Bronchial epithelial cell (primary cell): ENCODE measurements at regions not wholly inside any gene's neighbourhood (a gene's known extent, or its start where the extent isn't known, plus 50 kb on each side); places are given as distances from the start of the nearest gene placed in this dataset.

Source experiments
- DNase-seq: peaks from one replicate; pipeline ENCODE4 v3.0.0-alpha.2; 2010; ENCODE audit warnings: low read depth
- FAIRE-seq: peaks from 2 replicates; lab custom pipeline; 2011; peaks lifted over from hg19 to GRCh38; lab: Jason Lieb, UNC
- H3K27me3 ChIP-seq: 2 replicates; pipeline ENCODE4 v1.5.1; 2011; ENCODE audit warnings: low read length; ENCODE audit not compliant: control insufficient read depth, insufficient read depth
- H3K36me3 ChIP-seq: 2 replicates; pipeline ENCODE4 v1.5.1; 2011; ENCODE audit warnings: low read length; ENCODE audit not compliant: control insufficient read depth, insufficient read depth
- H3K4me3 ChIP-seq: 2 replicates; pipeline ENCODE4 v1.5.1; 2011; ENCODE audit warnings: mild to moderate bottlenecking, low read depth, low read length, control low read depth
- TF ChIP-seq, protein P1 (sequence below): IDR thresholded peaks from 2 replicates; pipeline ENCODE4 v1.5.1; 2011; ENCODE audit warnings: mild to moderate bottlenecking, moderate library complexity, low read length, control low read depth, inconsistent platforms; ENCODE audit not compliant: insufficient read depth, severe bottlenecking

DNA sequence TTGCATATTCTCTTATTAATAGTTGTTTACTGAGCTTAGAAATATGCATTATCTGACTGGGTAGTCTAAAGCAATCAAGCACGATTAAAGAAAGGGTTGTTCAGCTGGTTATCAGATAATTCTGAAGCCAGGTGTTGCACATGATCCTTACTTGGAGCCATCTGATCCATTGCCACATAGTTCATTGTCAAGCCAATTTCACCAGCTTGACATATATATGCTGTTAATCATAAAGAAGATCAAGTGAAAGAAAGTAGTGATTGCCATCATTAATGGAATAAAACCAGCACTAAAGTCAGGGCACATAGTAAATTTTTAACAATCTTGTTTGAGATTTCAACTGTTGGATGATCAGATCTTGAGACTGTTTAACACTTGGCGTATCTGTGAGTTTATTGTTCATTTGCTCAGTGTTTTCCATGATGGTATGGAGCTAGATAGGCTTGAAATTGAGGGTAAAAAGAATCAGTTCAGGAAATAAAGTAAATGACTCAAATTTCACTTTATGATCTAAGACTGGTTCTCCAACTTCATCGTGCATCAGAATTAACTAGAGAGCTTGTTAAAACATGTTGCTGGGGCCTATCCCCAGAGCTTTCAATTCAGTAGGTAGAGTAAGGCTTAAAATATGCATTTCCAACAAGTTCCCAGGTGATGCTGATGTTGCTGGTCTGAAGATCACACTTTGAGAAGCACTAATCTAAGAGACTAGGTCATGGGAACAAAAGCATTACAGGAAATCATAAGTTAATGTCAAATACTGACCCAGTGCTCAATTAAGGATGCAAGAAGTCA, 539.6 kb downstream of the SATB2 start:
- FAIRE-seq (no peak), DNase-seq (peak; percentile 81)
- H3K36me3 ChIP-seq = no peaks in the 10 kb centered on the region
- TF ChIP-seq, protein P1, sequence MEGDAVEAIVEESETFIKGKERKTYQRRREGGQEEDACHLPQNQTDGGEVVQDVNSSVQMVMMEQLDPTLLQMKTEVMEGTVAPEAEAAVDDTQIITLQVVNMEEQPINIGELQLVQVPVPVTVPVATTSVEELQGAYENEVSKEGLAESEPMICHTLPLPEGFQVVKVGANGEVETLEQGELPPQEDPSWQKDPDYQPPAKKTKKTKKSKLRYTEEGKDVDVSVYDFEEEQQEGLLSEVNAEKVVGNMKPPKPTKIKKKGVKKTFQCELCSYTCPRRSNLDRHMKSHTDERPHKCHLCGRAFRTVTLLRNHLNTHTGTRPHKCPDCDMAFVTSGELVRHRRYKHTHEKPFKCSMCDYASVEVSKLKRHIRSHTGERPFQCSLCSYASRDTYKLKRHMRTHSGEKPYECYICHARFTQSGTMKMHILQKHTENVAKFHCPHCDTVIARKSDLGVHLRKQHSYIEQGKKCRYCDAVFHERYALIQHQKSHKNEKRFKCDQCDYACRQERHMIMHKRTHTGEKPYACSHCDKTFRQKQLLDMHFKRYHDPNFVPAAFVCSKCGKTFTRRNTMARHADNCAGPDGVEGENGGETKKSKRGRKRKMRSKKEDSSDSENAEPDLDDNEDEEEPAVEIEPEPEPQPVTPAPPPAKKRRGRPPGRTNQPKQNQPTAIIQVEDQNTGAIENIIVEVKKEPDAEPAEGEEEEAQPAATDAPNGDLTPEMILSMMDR = no peak
- H3K27me3 ChIP-seq = no peaks in the 10 kb centered on the region
- H3K4me3 ChIP-seq = no peak overlapping the region

DNA sequence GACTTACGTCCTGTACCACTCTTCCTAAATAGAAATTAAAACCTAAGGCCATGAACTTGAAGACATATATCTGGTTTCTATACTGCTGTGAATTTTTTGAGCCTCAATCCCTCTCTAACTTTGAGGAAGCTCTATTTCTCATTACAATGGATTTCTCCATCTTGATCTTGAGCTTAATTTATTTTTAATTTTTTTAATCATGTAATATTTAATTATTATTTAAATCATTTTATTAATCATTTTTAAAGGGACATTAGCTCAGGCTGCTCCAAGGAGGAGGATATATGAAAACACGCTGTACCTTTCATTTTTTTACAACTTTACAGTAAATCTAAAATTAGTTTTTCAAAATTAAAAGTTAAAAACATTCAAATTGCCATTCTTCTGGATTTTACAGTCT, 540.5 kb downstream of the SATB2 start:
- Histone ChIP-seq H3K36me3 (no peaks in the 10 kb centered on the region), H3K27me3 (no peaks in the 10 kb centered on the region), H3K4me3 (no peak overlapping the region)
- TF ChIP-seq, protein P1 = no peak
- FAIRE-seq (no peak), DNase-seq (no peak)

DNA sequence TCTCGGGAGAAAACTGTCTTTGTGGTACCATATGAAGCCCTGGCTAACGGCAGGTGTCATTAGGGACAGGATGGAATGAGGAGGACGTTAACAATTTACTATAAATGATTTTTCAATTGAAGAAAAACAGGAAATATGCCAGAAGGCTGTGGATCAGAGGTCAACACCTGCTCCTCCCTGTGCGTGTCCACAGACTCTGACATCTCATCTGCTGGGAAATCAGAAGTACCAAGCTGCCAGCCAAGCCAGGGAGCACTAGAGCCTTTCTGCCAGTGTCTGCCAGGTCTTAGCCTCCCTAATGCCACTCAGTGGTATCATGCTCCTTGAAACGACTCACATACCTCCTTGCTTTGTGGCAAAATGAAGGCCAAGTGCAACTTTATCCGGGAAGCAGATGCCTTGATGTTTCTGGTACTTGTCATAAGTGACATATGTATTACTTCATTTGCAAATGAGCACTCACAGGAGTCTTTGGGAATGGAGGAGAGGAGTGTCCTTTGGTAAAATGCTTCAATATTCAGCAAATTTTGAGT, 541.1 kb downstream of the SATB2 start:
- FAIRE-seq (no peak), DNase-seq (no peak)
- H3K27me3 ChIP-seq = no peaks in the 10 kb centered on the region
- H3K36me3 ChIP-seq = no peaks in the 10 kb centered on the region
- TF ChIP-seq, protein P1 = no peak
- H3K4me3 ChIP-seq = no peak overlapping the region

DNA sequence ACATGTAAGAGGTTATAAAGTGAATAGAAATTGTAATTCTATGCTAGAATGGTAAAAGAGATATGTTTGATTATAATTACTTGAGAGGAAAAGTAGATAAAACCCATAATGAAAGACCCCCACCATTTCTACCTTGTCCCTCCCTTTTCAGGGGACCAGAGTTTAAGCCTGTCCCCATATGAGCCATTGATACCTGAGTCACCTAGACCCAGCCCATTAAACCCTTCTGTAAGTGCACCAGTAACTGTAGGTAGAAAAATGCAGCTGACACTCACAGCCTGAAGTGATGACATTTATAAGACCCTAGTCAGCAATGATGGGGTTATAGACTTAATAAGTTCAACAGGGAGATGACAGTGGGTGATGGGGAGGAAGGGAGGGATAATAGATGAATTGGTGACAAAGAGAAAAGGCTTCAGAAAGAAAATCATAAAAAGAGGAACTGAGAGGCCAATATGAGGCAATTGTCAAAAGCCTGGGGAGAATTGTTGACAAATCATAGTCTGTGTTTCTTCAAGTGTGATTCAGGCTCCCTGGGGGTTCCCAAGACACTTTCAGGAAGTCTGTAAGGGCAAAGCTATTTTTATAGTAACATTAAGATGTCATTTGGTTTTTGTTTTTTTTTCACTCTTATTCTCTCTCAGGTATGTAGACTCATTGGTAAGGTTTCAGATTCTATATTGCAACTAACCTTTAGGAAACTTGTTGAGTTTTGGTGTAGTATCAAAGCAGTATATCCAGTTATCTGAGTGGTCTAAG, 544.2 kb downstream of the SATB2 start:
- no peak overlapping the region for H3K4me3 ChIP-seq
- no peaks in the 10 kb centered on the region for H3K27me3 ChIP-seq
- no peak for FAIRE-seq
- DNase-seq = peak; percentile 23
- TF ChIP-seq, protein P1 = no peak
- no peaks in the 10 kb centered on the region for H3K36me3 ChIP-seq

DNA sequence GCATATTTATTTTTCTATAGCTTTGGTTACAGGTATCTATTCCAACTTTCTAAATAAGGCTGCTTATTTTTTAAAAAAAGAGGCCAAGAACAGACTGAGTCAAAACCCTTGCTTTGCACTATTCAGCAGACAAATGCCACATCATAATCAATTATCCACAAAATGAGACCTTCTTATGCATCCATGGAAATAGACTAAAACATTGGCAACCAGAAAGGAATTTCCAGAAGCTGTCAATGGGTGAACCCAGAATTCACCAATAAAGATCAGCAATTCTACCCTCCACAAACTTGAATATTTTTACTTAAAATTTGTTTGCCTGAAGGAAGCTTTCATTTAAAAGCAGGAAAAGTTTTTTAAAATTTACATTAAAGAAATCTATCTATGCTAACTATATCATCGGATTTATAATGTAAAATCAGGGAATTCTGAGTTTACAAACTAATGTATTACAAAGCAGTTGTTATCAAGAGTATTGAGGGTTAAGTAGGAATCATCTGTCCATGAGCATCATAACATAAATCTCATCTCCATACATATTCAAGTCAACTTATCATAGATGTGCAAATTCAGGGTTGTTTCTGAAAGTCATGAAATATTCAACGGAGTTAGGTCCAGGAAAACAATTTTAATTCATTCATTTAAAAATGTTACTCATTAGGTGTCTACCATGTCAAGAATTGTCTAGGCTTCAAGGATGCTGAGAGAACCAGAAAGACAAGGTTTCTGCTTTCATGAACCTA, 548.0 kb downstream of the SATB2 start:
- Histone ChIP-seq H3K36me3 (no peaks in the 10 kb centered on the region), H3K4me3 (no peak overlapping the region), H3K27me3 (no peaks in the 10 kb centered on the region)
- TF ChIP-seq, protein P1 = no peak
- FAIRE-seq (no peak), DNase-seq (no peak)
